ENCODE measurements at regions not wholly inside any gene's neighbourhood (a gene's known extent, or its start where the extent isn't known, plus 50 kb on each side); places are given as distances from the start of the nearest gene placed in this dataset.

- Histone ChIP-seq H4K5ac (ENCODE audit: insufficient read length, low read depth, low read length) (no peak overlapping the region), H3K4ac (replicated peaks; ENCODE audit: insufficient read length, low read depth, low read length) (no peak overlapping the region), H3K18ac (ENCODE audit: extremely low read depth, low read length) (no peak overlapping the region), H3K4me1 (replicated peaks in 1 of 4; ENCODE audit: control insufficient read depth in 3 of 4, insufficient read depth in 4 of 4, low read length in 3 of 4) (no peaks in the 10 kb centered on the region), H2AK5ac (ENCODE audit: low read depth, low read length) (no peak overlapping the region), H2BK12ac (ENCODE audit: low read depth, low read length) (no peak overlapping the region), H3K23ac (ENCODE audit: insufficient read length) (no peak overlapping the region), H2BK120ac (replicated peaks; ENCODE audit: low read depth, low read length) (no peak overlapping the region), H2BK5ac (ENCODE audit: low read depth, low read length) (no peak overlapping the region), H3K14ac (ENCODE audit: insufficient read length) (no peak overlapping the region), H3K9me3 (ENCODE audit: insufficient read depth in 2 of 2, low read depth in 1 of 2, low read length in 1 of 2) (no peaks in the 10 kb centered on the region), H3K27ac (ENCODE audit: low read depth, low read length) (no peak overlapping the region), H4K8ac (ENCODE audit: extremely low read depth, insufficient read depth, low read length) (no peak overlapping the region), H3K9ac (replicated peaks in 1 of 4; ENCODE audit: extremely low read depth in 1 of 4, low read depth in 3 of 4, low read length in 3 of 4) (no peak overlapping the region), H2AFZ (ENCODE audit: low read length) (no peak overlapping the region), H3K56ac (replicated peaks; ENCODE audit: insufficient read length, low read depth, low read length) (no peak overlapping the region), H3K36me3 (ENCODE audit: control insufficient read depth in 2 of 4, insufficient read depth in 4 of 4, low read length in 3 of 4) (no peaks in the 10 kb centered on the region; a peak in 1 of 8 replicates), H3K79me2 (ENCODE audit: control insufficient read depth in 1 of 2, insufficient read depth in 2 of 2, low read length in 2 of 2) (no peaks in the 10 kb centered on the region), H3K23me2 (ENCODE audit: low read depth, low read length) (no peaks in the 10 kb centered on the region), H3K27me3 (replicated peaks in 1 of 4; ENCODE audit: control insufficient read depth in 3 of 4, extremely low read depth in 1 of 4, insufficient read depth in 3 of 4, low read length in 3 of 4) (no peaks in the 10 kb centered on the region), H3K4me2 (ENCODE audit: insufficient read depth in 1 of 2, low read depth in 2 of 2, low read length in 2 of 2) (no peak overlapping the region), H4K91ac (replicated peaks; ENCODE audit: insufficient read length, low read length) (no peak overlapping the region), H2BK15ac (ENCODE audit: low read length) (no peak overlapping the region), H3K79me1 (ENCODE audit: low read depth, low read length) (no peaks in the 10 kb centered on the region), H3K4me3 (ENCODE audit: extremely low read depth in 1 of 4, insufficient read depth in 2 of 4, low read depth in 3 of 4, low read length in 4 of 4) (no peak overlapping the region), H4K20me1 (replicated peaks in 1 of 2; ENCODE audit: control insufficient read depth in 1 of 2, insufficient read depth in 2 of 2, low read length in 2 of 2) (no peaks in the 10 kb centered on the region), H2BK20ac (ENCODE audit: low read length) (no peak overlapping the region)
- no peak for DNase-seq (ENCODE audit: low read depth in 1 of 2, low spot score in 2 of 2)
- CTCF ChIA-PET (ENCODE audit: partially characterized antibody), result interaction anchor here (1.2 to 1.3 kb wide), 2 partner anchors 9 to 175 kb away, joined by 3 to 4 read pairs; no protein-coding TSS in a partner anchor
- 92% methylated on average over 2 of the region's 2 CpGs; no CpG with 5 or more reads in 1 of the 2 experiments for WGBS, 2 experiments (ENCODE audit: extremely low coverage in 1 of 2, insufficient coverage in 1 of 2, insufficient read length in 1 of 2, insufficient replicate concordance in 2 of 2, low coverage in 1 of 2, low lambda C conversion rate in 2 of 2, missing lambda C conversion rate in 1 of 2)
- FAIRE-seq, result no peak
- POLR2A ChIA-PET (ENCODE audit: partially characterized antibody), result no interaction called here
- no peak for TF ChIP-seq CHD7 (IDR thresholded peaks at IDR 0.05; ENCODE audit: insufficient replicate concordance, low read length)
Measured at GRCh38 chr20:6483727-6484126, 283.8 kb upstream of the BMP2 start.
